ENCODE measurements at regions not wholly inside any gene's neighbourhood (a gene's known extent, or its start where the extent isn't known, plus 50 kb on each side); places are given as distances from the start of the nearest gene placed in this dataset.

DNA sequence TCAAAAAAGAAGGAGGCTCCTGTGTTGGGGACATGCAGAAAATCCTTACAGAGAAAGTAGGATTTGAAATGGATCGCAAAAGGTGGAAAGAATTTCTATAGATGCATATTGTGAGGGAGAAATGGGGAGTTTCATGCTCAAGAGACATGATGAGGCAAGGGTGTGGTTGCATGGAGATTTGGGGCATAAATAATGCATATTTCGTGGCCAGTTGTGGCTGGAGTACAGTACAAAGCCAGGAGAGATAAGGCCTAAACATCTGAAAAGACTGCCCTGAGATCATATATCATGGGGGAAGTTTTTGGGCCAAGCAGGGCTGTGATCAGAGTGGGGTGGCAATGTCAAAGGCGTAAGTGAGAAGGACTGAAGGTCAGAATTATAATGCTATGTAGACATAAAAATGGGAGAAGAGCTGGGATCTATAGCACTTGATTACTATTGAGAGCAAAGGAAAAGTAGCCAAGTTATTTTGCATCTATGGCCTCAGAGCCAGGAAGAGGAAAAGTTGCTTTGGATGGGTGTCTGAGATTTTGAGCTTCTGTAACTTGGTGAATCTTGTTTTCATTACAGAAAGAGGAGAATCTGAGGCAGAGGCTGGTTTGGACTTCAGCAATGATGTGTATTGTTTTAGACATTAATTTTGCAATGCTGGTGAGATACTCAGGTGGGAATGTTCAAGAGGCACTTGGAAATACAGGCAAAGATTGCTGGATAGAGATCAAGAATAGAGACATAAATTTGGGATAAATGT is 166.6 kb downstream of the INHBA start:
- Mint-ChIP-seq H3K9me3 (no peaks in the 10 kb centered on the region; the same call in 2 of the 3 replicates), H3K4me3 (no peak overlapping the region), H3K27ac (no peak overlapping the region), H3K4me1 (peaks cover 19% of the 10 kb centered on the region), H3K27me3 (ENCODE audit: insufficient read depth, low read depth, poor library complexity) (peaks cover 1% of the 10 kb centered on the region), H3K36me3 (ENCODE audit: low read depth) (0 out of 3 replicates have a peak, but pooled peaks cover 4% of the 10 kb centered on the region)
- no peaks in the 10 kb centered on the region for H3K79me2 ChIP-seq (replicated peaks; ENCODE audit: insufficient read depth)
- H3K4me1 ChIP-seq (ENCODE audit: insufficient read depth) = peaks cover 12% of the 10 kb centered on the region
- H3F3A ChIP-seq (replicated peaks; ENCODE audit: low read depth) = peaks cover 10% of the 10 kb centered on the region; the same call in 1 of the 2 replicates
- ATAC-seq (no peak), DNase-seq (ENCODE audit: low spot score) (no peak)
- H3K9me2 ChIP-seq (ENCODE audit: insufficient read depth) = peaks cover 15% of the 10 kb centered on the region
- no peak overlapping the region for H3K4me2 ChIP-seq
- H3K27me3 ChIP-seq (ENCODE audit: insufficient read depth) = no peaks in the 10 kb centered on the region
- TF ChIP-seq POLR2AphosphoS5 (IDR thresholded peaks at IDR 0.05; ENCODE audit: low read depth) (no peak), EZH2 (IDR thresholded peaks at IDR 0.05; ENCODE audit: low read depth, unreplicated experiment) (no peak), ZNF331 (CRISPR knock-in tag; IDR thresholded peaks at IDR 0.05; ENCODE audit: low read depth) (no peak), NANOG (IDR thresholded peaks at IDR 0.05; ENCODE audit: borderline replicate concordance) (no peak), EZH2phosphoT487 (IDR thresholded peaks at IDR 0.05; ENCODE audit: unreplicated experiment) (no peak), STAT1 (IDR thresholded peaks at IDR 0.05; ENCODE audit: unreplicated experiment) (no peak), CREB1 (CRISPR knock-in tag; IDR thresholded peaks at IDR 0.05; ENCODE audit: low read depth) (no peak), ZNF114 (CRISPR knock-in tag; IDR thresholded peaks at IDR 0.05) (no peak), ZNF462 (CRISPR knock-in tag; IDR thresholded peaks at IDR 0.05) (no peak), REST (IDR thresholded peaks at IDR 0.05; ENCODE audit: unreplicated experiment) (no peak), JUNB (IDR thresholded peaks at IDR 0.05; ENCODE audit: unreplicated experiment) (no peak)
- TF ChIP-seq, protein P1, sequence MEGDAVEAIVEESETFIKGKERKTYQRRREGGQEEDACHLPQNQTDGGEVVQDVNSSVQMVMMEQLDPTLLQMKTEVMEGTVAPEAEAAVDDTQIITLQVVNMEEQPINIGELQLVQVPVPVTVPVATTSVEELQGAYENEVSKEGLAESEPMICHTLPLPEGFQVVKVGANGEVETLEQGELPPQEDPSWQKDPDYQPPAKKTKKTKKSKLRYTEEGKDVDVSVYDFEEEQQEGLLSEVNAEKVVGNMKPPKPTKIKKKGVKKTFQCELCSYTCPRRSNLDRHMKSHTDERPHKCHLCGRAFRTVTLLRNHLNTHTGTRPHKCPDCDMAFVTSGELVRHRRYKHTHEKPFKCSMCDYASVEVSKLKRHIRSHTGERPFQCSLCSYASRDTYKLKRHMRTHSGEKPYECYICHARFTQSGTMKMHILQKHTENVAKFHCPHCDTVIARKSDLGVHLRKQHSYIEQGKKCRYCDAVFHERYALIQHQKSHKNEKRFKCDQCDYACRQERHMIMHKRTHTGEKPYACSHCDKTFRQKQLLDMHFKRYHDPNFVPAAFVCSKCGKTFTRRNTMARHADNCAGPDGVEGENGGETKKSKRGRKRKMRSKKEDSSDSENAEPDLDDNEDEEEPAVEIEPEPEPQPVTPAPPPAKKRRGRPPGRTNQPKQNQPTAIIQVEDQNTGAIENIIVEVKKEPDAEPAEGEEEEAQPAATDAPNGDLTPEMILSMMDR (conservative IDR thresholded peaks at IDR 0.05; ENCODE audit: low read depth in 2 of 2) = no peak
- TF ChIP-seq, protein P2, sequence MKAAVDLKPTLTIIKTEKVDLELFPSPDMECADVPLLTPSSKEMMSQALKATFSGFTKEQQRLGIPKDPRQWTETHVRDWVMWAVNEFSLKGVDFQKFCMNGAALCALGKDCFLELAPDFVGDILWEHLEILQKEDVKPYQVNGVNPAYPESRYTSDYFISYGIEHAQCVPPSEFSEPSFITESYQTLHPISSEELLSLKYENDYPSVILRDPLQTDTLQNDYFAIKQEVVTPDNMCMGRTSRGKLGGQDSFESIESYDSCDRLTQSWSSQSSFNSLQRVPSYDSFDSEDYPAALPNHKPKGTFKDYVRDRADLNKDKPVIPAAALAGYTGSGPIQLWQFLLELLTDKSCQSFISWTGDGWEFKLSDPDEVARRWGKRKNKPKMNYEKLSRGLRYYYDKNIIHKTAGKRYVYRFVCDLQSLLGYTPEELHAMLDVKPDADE (IDR thresholded peaks at IDR 0.05) = no peak
- no peak overlapping the region for H3K27ac ChIP-seq (ENCODE audit: low read depth)
- H2AFZ ChIP-seq = no peak overlapping the region
- H3K4me3 ChIP-seq = no peak overlapping the region
- no peaks in the 10 kb centered on the region for H4K20me1 ChIP-seq (replicated peaks; ENCODE audit: insufficient read depth)
- H3K36me3 ChIP-seq (ENCODE audit: insufficient read depth) = no peaks in the 10 kb centered on the region

Measured in GM23338 (cell line).